ENCODE measurements at regions not wholly inside any gene's neighbourhood (a gene's known extent, or its start where the extent isn't known, plus 50 kb on each side); places are given as distances from the start of the nearest gene placed in this dataset.

DNA sequence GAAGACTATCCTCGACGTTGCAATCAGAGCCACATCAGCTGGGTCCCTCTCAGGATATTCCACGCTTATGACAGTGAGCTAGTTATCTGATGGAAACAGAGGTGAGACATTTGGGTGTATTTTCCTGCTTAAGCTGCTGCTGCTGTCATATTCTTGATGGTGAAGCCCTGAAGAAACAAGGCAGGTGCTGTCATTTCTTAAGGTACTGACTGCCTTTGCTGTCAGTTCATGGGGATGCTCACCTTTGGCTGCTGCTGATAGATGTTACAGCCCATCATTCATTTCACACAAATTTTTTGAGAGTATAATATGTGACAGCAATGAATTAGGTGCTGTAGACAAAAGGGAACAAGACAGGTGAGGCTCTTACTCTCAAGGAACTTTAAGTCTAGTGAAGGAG is 577.4 kb downstream of the LMO4 start:
- Histone ChIP-seq H3K4me1 (ENCODE audit: control insufficient read depth in 4 of 4, insufficient read depth in 4 of 4, low read length in 3 of 4) (no peaks in the 10 kb centered on the region), H3K4me3 (ENCODE audit: low read depth in 1 of 3, low read length in 3 of 3) (no peak overlapping the region), H3K27me3 (ENCODE audit: control insufficient read depth in 4 of 4, insufficient read depth in 4 of 4, low read length in 3 of 4) (no peaks in the 10 kb centered on the region), H3K27ac (ENCODE audit: low read depth in 1 of 2, low read length in 2 of 2) (no peak overlapping the region), H3K9me3 (ENCODE audit: control insufficient read depth in 4 of 4, low read length in 3 of 4) (no peaks in the 10 kb centered on the region), H3K9ac (ENCODE audit: low read depth in 1 of 2, low read length in 2 of 2) (no peak overlapping the region), H3K36me3 (ENCODE audit: control insufficient read depth in 4 of 4, insufficient read depth in 3 of 4, low read depth in 1 of 4, low read length in 3 of 4) (no peaks in the 10 kb centered on the region)
- WGBS = 90% methylated on average over 3 of the region's 3 CpGs
- no peak for DNase-seq (ENCODE audit: low spot score)
- TF ChIP-seq, protein P1, sequence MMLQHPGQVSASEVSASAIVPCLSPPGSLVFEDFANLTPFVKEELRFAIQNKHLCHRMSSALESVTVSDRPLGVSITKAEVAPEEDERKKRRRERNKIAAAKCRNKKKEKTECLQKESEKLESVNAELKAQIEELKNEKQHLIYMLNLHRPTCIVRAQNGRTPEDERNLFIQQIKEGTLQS (IDR thresholded peaks at IDR 0.05) = no peak
- TF ChIP-seq FOXA1 (IDR thresholded peaks at IDR 0.05) (no peak), YY1 (IDR thresholded peaks at IDR 0.05) (no peak), TAF1 (conservative IDR thresholded peaks at IDR 0.05) (no peak), FOXA2 (IDR thresholded peaks at IDR 0.05) (no peak), JUND (IDR thresholded peaks at IDR 0.05) (no peak), NR2F2 (IDR thresholded peaks at IDR 0.05) (no peak), SP1 (IDR thresholded peaks at IDR 0.05) (no peak), HNF4A (conservative IDR thresholded peaks at IDR 0.05) (no peak), RAD21 (IDR thresholded peaks at IDR 0.05) (no peak), RXRA (IDR thresholded peaks at IDR 0.05) (no peak), HNF4G (IDR thresholded peaks at IDR 0.05) (no peak), GABPA (IDR thresholded peaks at IDR 0.05 in 1 of 2, conservative IDR thresholded peaks at IDR 0.05 in 1 of 2) (no peak), EGR1 (IDR thresholded peaks at IDR 0.05; ENCODE audit: low read depth in 2 of 2) (no peak)
- TF ChIP-seq, protein P2, sequence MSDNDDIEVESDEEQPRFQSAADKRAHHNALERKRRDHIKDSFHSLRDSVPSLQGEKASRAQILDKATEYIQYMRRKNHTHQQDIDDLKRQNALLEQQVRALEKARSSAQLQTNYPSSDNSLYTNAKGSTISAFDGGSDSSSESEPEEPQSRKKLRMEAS (IDR thresholded peaks at IDR 0.05) = no peak
- TF ChIP-seq, protein P3, sequence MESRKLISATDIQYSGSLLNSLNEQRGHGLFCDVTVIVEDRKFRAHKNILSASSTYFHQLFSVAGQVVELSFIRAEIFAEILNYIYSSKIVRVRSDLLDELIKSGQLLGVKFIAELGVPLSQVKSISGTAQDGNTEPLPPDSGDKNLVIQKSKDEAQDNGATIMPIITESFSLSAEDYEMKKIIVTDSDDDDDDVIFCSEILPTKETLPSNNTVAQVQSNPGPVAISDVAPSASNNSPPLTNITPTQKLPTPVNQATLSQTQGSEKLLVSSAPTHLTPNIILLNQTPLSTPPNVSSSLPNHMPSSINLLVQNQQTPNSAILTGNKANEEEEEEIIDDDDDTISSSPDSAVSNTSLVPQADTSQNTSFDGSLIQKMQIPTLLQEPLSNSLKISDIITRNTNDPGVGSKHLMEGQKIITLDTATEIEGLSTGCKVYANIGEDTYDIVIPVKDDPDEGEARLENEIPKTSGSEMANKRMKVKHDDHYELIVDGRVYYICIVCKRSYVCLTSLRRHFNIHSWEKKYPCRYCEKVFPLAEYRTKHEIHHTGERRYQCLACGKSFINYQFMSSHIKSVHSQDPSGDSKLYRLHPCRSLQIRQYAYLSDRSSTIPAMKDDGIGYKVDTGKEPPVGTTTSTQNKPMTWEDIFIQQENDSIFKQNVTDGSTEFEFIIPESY (IDR thresholded peaks at IDR 0.05) = no peak
- TF ChIP-seq, protein P4, sequence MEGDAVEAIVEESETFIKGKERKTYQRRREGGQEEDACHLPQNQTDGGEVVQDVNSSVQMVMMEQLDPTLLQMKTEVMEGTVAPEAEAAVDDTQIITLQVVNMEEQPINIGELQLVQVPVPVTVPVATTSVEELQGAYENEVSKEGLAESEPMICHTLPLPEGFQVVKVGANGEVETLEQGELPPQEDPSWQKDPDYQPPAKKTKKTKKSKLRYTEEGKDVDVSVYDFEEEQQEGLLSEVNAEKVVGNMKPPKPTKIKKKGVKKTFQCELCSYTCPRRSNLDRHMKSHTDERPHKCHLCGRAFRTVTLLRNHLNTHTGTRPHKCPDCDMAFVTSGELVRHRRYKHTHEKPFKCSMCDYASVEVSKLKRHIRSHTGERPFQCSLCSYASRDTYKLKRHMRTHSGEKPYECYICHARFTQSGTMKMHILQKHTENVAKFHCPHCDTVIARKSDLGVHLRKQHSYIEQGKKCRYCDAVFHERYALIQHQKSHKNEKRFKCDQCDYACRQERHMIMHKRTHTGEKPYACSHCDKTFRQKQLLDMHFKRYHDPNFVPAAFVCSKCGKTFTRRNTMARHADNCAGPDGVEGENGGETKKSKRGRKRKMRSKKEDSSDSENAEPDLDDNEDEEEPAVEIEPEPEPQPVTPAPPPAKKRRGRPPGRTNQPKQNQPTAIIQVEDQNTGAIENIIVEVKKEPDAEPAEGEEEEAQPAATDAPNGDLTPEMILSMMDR (IDR thresholded peaks at IDR 0.05; ENCODE audit: low read depth, low read length, missing input control) = no peak
- TF ChIP-seq, protein P5, sequence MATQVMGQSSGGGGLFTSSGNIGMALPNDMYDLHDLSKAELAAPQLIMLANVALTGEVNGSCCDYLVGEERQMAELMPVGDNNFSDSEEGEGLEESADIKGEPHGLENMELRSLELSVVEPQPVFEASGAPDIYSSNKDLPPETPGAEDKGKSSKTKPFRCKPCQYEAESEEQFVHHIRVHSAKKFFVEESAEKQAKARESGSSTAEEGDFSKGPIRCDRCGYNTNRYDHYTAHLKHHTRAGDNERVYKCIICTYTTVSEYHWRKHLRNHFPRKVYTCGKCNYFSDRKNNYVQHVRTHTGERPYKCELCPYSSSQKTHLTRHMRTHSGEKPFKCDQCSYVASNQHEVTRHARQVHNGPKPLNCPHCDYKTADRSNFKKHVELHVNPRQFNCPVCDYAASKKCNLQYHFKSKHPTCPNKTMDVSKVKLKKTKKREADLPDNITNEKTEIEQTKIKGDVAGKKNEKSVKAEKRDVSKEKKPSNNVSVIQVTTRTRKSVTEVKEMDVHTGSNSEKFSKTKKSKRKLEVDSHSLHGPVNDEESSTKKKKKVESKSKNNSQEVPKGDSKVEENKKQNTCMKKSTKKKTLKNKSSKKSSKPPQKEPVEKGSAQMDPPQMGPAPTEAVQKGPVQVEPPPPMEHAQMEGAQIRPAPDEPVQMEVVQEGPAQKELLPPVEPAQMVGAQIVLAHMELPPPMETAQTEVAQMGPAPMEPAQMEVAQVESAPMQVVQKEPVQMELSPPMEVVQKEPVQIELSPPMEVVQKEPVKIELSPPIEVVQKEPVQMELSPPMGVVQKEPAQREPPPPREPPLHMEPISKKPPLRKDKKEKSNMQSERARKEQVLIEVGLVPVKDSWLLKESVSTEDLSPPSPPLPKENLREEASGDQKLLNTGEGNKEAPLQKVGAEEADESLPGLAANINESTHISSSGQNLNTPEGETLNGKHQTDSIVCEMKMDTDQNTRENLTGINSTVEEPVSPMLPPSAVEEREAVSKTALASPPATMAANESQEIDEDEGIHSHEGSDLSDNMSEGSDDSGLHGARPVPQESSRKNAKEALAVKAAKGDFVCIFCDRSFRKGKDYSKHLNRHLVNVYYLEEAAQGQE (IDR thresholded peaks at IDR 0.05) = no peak
